ENCODE measurements at regions not wholly inside any gene's neighbourhood (a gene's known extent, or its start where the extent isn't known, plus 50 kb on each side); places are given as distances from the start of the nearest gene placed in this dataset.

GRCh38 chr17:70702683-70703255 lies 533.4 kb downstream of the KCNJ2 start (continued):
- TF ChIP-seq REST (IDR thresholded peaks at IDR 0.05; ENCODE audit: unreplicated experiment) (no peak), ZNF331 (CRISPR knock-in tag; IDR thresholded peaks at IDR 0.05; ENCODE audit: low read depth) (no peak), EZH2 (IDR thresholded peaks at IDR 0.05; ENCODE audit: low read depth, unreplicated experiment) (no peak)

GRCh38 chr17:70709596-70709995 lies 540.3 kb downstream of the KCNJ2 start:
- no peaks in the 10 kb centered on the region for H3F3A ChIP-seq (replicated peaks; ENCODE audit: low read depth)
- Mint-ChIP-seq H3K9me3 (no peaks in the 10 kb centered on the region; the same call in 2 of the 3 replicates), H3K27ac (no peak overlapping the region), H3K4me1 (no peaks in the 10 kb centered on the region), H3K36me3 (ENCODE audit: low read depth) (no peaks in the 10 kb centered on the region), H3K4me3 (no peak overlapping the region), H3K27me3 (ENCODE audit: insufficient read depth, low read depth, poor library complexity) (no peaks in the 10 kb centered on the region)
- no peak overlapping the region for H3K4me2 ChIP-seq
- H3K79me2 ChIP-seq (replicated peaks; ENCODE audit: insufficient read depth) = no peaks in the 10 kb centered on the region
- H3K4me3 ChIP-seq = no peak overlapping the region
- ATAC-seq (no peak), DNase-seq (ENCODE audit: low spot score) (no peak)
- no peak overlapping the region for H3K27ac ChIP-seq (ENCODE audit: low read depth)
- no peaks in the 10 kb centered on the region for H3K27me3 ChIP-seq (ENCODE audit: insufficient read depth)
- H3K36me3 ChIP-seq (ENCODE audit: insufficient read depth) = no peaks in the 10 kb centered on the region
- no peaks in the 10 kb centered on the region for H3K9me2 ChIP-seq (ENCODE audit: insufficient read depth)
- no peaks in the 10 kb centered on the region for H4K20me1 ChIP-seq (replicated peaks; ENCODE audit: insufficient read depth)
- H3K4me1 ChIP-seq (ENCODE audit: insufficient read depth) = no peaks in the 10 kb centered on the region
- no peak overlapping the region for H2AFZ ChIP-seq
- TF ChIP-seq CTCF (conservative IDR thresholded peaks at IDR 0.05; ENCODE audit: low read depth in 2 of 2) (no peak), ZNF462 (CRISPR knock-in tag; IDR thresholded peaks at IDR 0.05) (no peak), EZH2 (IDR thresholded peaks at IDR 0.05; ENCODE audit: low read depth, unreplicated experiment) (no peak), ZNF331 (CRISPR knock-in tag; IDR thresholded peaks at IDR 0.05; ENCODE audit: low read depth) (no peak), STAT1 (IDR thresholded peaks at IDR 0.05; ENCODE audit: unreplicated experiment) (no peak), ETS1 (IDR thresholded peaks at IDR 0.05) (no peak), JUNB (IDR thresholded peaks at IDR 0.05; ENCODE audit: unreplicated experiment) (no peak)

Data from GM23338 (cell line).